ENCODE measurements at regions not wholly inside any gene's neighbourhood (a gene's known extent, or its start where the extent isn't known, plus 50 kb on each side); places are given as distances from the start of the nearest gene placed in this dataset.

DNA sequence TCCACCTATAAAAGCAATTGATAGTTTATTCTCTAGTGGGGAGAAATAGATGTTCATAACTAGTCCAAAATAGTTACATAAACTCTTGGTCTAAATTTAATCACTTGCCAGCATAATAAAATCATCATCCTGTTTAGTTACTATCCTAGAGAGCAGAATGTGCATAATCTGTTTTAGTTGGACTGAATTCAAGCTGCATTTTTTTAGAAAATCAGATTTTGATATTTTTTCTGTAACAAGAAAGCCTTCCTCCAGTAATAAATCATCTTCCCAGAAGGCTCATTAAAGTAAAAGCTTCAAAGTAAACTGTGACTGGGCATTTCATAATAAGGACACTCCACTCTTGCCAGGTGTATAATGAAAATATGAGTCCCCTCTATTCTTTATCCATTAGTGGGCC is 453.1 kb downstream of the TRAM1L1 start:
- Histone ChIP-seq H4K8ac (replicated peaks; ENCODE audit: insufficient read length, low read depth, low read length) (no peak overlapping the region), H3K18ac (ENCODE audit: insufficient read length, low read depth, low read length) (no peak overlapping the region), H2BK5ac (ENCODE audit: insufficient read length, low read length) (no peak overlapping the region), H4K20me1 (ENCODE audit: control insufficient read depth, insufficient read depth, insufficient read length) (no peaks in the 10 kb centered on the region), H3K4ac (ENCODE audit: low read depth, low read length) (no peak overlapping the region), H4K91ac (ENCODE audit: insufficient read length, low read depth, low read length) (no peak overlapping the region), H3K27me3 (ENCODE audit: insufficient read depth, low read length) (no peaks in the 10 kb centered on the region), H3K14ac (ENCODE audit: insufficient read depth, low read length) (no peak overlapping the region), H2AK5ac (ENCODE audit: insufficient read length, low read length) (no peak overlapping the region), H3K4me1 (ENCODE audit: insufficient read depth, low read length) (no peaks in the 10 kb centered on the region; the same call in 1 of the 2 replicates), H2BK12ac (ENCODE audit: insufficient read length, low read depth, low read length) (no peak overlapping the region), H2BK15ac (ENCODE audit: low read depth, low read length) (no peak overlapping the region), H3T11ph (ENCODE audit: low read length) (no peak overlapping the region), H3K23ac (ENCODE audit: insufficient read length, low read depth, low read length) (no peak overlapping the region), H3K56ac (ENCODE audit: insufficient read length, low read depth, low read length) (no peak overlapping the region), H2BK20ac (ENCODE audit: low read depth, low read length, poor library complexity, severe bottlenecking) (no peak overlapping the region), H3K9ac (ENCODE audit: extremely low read depth, insufficient read length, low read length) (no peak overlapping the region), H3K79me1 (ENCODE audit: insufficient read depth, low read depth, low read length, poor library complexity, severe bottlenecking) (no peaks in the 10 kb centered on the region), H3K79me2 (ENCODE audit: insufficient read depth, low read length) (no peaks in the 10 kb centered on the region), H3K27ac (ENCODE audit: insufficient read length, low read depth, low read length) (no peak overlapping the region), H2BK120ac (ENCODE audit: low read depth, low read length, poor library complexity, severe bottlenecking) (no peak overlapping the region), H2AFZ (ENCODE audit: low read length) (no peak overlapping the region), H3K23me2 (ENCODE audit: insufficient read length, low read depth, low read length, poor library complexity, severe bottlenecking) (no peaks in the 10 kb centered on the region), H4K5ac (ENCODE audit: insufficient read length, low read depth, low read length) (no peak overlapping the region), H3K4me2 (ENCODE audit: insufficient read depth, insufficient read length, low read length) (no peak overlapping the region), H3K9me3 (ENCODE audit: control insufficient read depth, low read depth, low read length) (no peaks in the 10 kb centered on the region)
- no peak overlapping the region for H3K4me3 Mint-ChIP-seq
- H3K27me3 Mint-ChIP-seq (ENCODE audit: low read depth) = no peaks in the 10 kb centered on the region
- no peaks in the 10 kb centered on the region for H3K9me3 Mint-ChIP-seq
- DNase-seq = no peak
- TF ChIP-seq, protein P1, sequence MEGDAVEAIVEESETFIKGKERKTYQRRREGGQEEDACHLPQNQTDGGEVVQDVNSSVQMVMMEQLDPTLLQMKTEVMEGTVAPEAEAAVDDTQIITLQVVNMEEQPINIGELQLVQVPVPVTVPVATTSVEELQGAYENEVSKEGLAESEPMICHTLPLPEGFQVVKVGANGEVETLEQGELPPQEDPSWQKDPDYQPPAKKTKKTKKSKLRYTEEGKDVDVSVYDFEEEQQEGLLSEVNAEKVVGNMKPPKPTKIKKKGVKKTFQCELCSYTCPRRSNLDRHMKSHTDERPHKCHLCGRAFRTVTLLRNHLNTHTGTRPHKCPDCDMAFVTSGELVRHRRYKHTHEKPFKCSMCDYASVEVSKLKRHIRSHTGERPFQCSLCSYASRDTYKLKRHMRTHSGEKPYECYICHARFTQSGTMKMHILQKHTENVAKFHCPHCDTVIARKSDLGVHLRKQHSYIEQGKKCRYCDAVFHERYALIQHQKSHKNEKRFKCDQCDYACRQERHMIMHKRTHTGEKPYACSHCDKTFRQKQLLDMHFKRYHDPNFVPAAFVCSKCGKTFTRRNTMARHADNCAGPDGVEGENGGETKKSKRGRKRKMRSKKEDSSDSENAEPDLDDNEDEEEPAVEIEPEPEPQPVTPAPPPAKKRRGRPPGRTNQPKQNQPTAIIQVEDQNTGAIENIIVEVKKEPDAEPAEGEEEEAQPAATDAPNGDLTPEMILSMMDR (conservative IDR thresholded peaks at IDR 0.05) = no peak
- H3K36me3 Mint-ChIP-seq (ENCODE audit: insufficient read depth in 1 of 3, low read depth in 3 of 3) = no peaks in the 10 kb centered on the region
- peaks cover 0 to 8% of the 10 kb centered on the region in 2 experiments; a peak in 2 of 4 replicates for H3K4me1 Mint-ChIP-seq
- H3K27ac Mint-ChIP-seq = no peak overlapping the region
